Panc1 (cell line): ENCODE measurements at regions not wholly inside any gene's neighbourhood (a gene's known extent, or its start where the extent isn't known, plus 50 kb on each side); places are given as distances from the start of the nearest gene placed in this dataset.

Experiments used
- ATAC-seq: fragments of 200-7000 bp; cut with Tn5 transposase; 2 replicates; pipeline ENCODE4 v1.9.1; 2020; ENCODE audit warnings: mild to moderate bottlenecking, moderate library complexity
- BruUV-seq: library from RNA; stranded (reverse); fragments of 400-500 nt; replicated peaks from 2 replicates; lab custom pipeline; 2021; lab: Mats Ljungman, UMichigan
- CTCF ChIA-PET: fragments of 300-600 bp; sonication (Branson Sonifier 250); formaldehyde crosslinking; loops from one replicate; lab custom pipeline; 2022; ENCODE audit warnings: antibody characterized with exemption; lab: Charles Lee
- POLR2A ChIA-PET: fragments of 300-600 bp; sonication (Branson Sonifier 250); formaldehyde crosslinking; loops from one replicate; lab custom pipeline; 2022; ENCODE audit warnings: antibody characterized with exemption; lab: Charles Lee
- DNase-seq: peaks from one replicate; pipeline ENCODE4 v3.0.0-alpha.2; 2010; ENCODE audit warnings: low read depth, low spot score
- H3K27ac ChIP-seq: 2 replicates; pipeline ENCODE4 v1.5.1; 2011; ENCODE audit warnings: mild to moderate bottlenecking, low read length, inconsistent platforms
- H3K27me3 ChIP-seq: fragments of 200-500 bp; sonication (Bioruptor generic); 2 replicates; pipeline ENCODE4 v1.6.0; 2014; ENCODE audit warnings: low read length, inconsistent platforms; ENCODE audit not compliant: control insufficient read depth, insufficient read depth
- H3K36me3 ChIP-seq: fragments of 200-500 bp; sonication (Bioruptor generic); 2 replicates; pipeline ENCODE4 v1.5.1; 2014; ENCODE audit warnings: inconsistent platforms, mild to moderate bottlenecking, low read length, moderate library complexity; ENCODE audit not compliant: control insufficient read depth, insufficient read depth
- H3K4me1 ChIP-seq: 2 replicates; pipeline ENCODE4 v1.5.1; 2011; ENCODE audit warnings: inconsistent platforms, mild to moderate bottlenecking, low read length, moderate library complexity; ENCODE audit not compliant: control insufficient read depth, insufficient read depth
- H3K4me3 ChIP-seq, 2 experiments: 2 replicates each; pipeline ENCODE4 v1.5.1; 2011 to 2012; ENCODE audit warnings: low read depth in 2 of 2, low read length in 2 of 2, mild to moderate bottlenecking in 2 of 2, inconsistent platforms in 1 of 2, moderate library complexity in 1 of 2
- H3K9me3 ChIP-seq: fragments of 200-500 bp; sonication (Bioruptor generic); 2 replicates; pipeline ENCODE4 v1.5.1; 2014; ENCODE audit warnings: low read depth, mild to moderate bottlenecking, inconsistent platforms, low read length, moderate library complexity; ENCODE audit not compliant: control insufficient read depth, insufficient read depth
- POLR2AphosphoS5 ChIP-seq: IDR thresholded peaks from 2 replicates; pipeline ENCODE4 v1.6.1; 2012; ENCODE audit warnings: mild to moderate bottlenecking, low read depth, low read length, moderate library complexity
- REST ChIP-seq, 2 experiments: IDR thresholded peaks; 2 replicates each; pipeline ENCODE4 v1.6.1; 2011 to 2012; ENCODE audit warnings: low read depth in 2 of 2, control low read depth in 1 of 2, low read length in 1 of 2, mild to moderate bottlenecking in 1 of 2, moderate library complexity in 1 of 2; ENCODE audit not compliant: insufficient read depth in 1 of 2
- SIN3A ChIP-seq: IDR thresholded peaks from 2 replicates; pipeline ENCODE4 v1.6.1; 2012; ENCODE audit warnings: low read depth, mild to moderate bottlenecking, low read length, moderate library complexity, borderline replicate concordance; ENCODE audit not compliant: insufficient read depth
- TCF7L2 ChIP-seq: IDR thresholded peaks from 2 replicates; pipeline ENCODE4 v1.6.1; 2011; ENCODE audit warnings: mild to moderate bottlenecking, low read depth, low read length, inconsistent platforms
- in situ Hi-C: cut with HindIII; loops from 2 replicates; pipeline ENCODE4 v1.10.0; 2016; ENCODE audit warnings: low sequenced_read_pairs, low pct_unique_long_range_greater_than_20kb
- intact Hi-C: fragments of 100-400 bp; cut with micrococcal nuclease; formaldehyde crosslinking; loops from one replicate; pipeline ENCODE4 v1.10.0; 2022; ENCODE audit not compliant: unreplicated experiment
- TF ChIP-seq, protein P1 (sequence below): fragments of 450-650 bp; IDR thresholded peaks from 2 replicates; pipeline ENCODE4 v1.5.1; 2017; ENCODE audit warnings: mild to moderate bottlenecking

- ChIA-PET CTCF (no interaction called here), POLR2A (no interaction called here)
- ATAC-seq (no peak), DNase-seq (no peak)
- no peak overlapping the region for H3K27ac ChIP-seq
- no peaks in the 10 kb centered on the region for H3K9me3 ChIP-seq
- no peaks in the 10 kb centered on the region for H3K4me1 ChIP-seq
- no peaks in the 10 kb centered on the region for H3K36me3 ChIP-seq
- in situ Hi-C loops (no loop called here), intact Hi-C loops (no loop called here)
- H3K4me3 ChIP-seq = no peak overlapping the region
- H3K27me3 ChIP-seq = no peaks in the 10 kb centered on the region
- BruUV-seq = no TSS peak
- no peak for TF ChIP-seq POLR2AphosphoS5
- TF ChIP-seq SIN3A = no peak
- TF ChIP-seq REST (IDR thresholded peaks at IDR 0.05; ENCODE audit: insufficient read depth in 1 of 2, low read depth in 2 of 2, low read length in 1 of 2) = no peak
- TF ChIP-seq TCF7L2 = no peak
These were observed 208.3 kb upstream of the NBEA start for GRCh38 chr13:34733721-34734120.

GRCh38 chr13:34734932-34735331 lies 207.1 kb upstream of the NBEA start:
- H3K4me3 ChIP-seq = no peak overlapping the region
- intact Hi-C loops = no loop called here
- H3K27me3 ChIP-seq = no peaks in the 10 kb centered on the region
- ChIA-PET CTCF (no interaction called here), POLR2A (no interaction called here)
- in situ Hi-C loops = no loop called here
- TF ChIP-seq POLR2AphosphoS5 (no peak), SIN3A (no peak)
- TF ChIP-seq, protein P1, sequence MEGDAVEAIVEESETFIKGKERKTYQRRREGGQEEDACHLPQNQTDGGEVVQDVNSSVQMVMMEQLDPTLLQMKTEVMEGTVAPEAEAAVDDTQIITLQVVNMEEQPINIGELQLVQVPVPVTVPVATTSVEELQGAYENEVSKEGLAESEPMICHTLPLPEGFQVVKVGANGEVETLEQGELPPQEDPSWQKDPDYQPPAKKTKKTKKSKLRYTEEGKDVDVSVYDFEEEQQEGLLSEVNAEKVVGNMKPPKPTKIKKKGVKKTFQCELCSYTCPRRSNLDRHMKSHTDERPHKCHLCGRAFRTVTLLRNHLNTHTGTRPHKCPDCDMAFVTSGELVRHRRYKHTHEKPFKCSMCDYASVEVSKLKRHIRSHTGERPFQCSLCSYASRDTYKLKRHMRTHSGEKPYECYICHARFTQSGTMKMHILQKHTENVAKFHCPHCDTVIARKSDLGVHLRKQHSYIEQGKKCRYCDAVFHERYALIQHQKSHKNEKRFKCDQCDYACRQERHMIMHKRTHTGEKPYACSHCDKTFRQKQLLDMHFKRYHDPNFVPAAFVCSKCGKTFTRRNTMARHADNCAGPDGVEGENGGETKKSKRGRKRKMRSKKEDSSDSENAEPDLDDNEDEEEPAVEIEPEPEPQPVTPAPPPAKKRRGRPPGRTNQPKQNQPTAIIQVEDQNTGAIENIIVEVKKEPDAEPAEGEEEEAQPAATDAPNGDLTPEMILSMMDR = no peak
- no TSS peak for BruUV-seq
- no peak for DNase-seq
- H3K9me3 ChIP-seq = no peaks in the 10 kb centered on the region
- no peak overlapping the region for H3K27ac ChIP-seq
- no peak for ATAC-seq
- H3K36me3 ChIP-seq = no peaks in the 10 kb centered on the region
- H3K4me1 ChIP-seq = no peaks in the 10 kb centered on the region

DNA sequence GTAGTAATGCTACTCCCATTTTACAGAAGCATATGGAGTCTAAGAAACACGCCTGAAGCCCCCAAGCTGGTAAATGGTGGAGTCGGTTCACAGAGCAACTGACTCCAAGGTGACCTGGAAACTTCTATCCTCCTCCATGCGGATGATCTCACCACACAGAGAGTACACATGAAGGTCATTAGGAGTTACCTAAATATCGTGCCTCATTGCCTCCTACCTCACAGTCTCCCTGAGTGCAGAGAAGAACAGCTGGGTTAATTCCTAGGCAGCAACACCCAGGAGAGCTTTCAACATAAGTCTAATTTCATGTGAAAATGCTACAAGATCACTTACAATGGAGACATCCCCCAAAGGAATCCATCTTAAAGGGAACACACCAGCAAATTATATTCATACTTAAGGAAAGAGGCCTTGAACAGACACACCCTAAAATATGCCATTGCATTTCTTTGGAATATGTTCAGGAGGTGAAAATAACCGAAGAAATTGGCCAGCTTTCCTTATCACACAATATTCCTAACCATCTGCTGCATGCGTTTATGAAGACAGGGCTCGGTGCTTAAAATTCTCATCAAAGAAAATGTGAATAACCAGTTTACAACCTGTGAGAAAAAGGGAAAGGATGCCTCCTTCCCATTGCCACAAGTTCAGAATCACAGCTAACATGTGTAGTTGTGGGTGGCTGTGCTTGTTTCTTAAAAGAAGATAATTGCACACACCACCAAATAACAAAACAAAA lies 203.6 kb upstream of the NBEA start:
- H3K9me3 ChIP-seq = no peaks in the 10 kb centered on the region
- no peaks in the 10 kb centered on the region for H3K27me3 ChIP-seq
- no peak overlapping the region for H3K4me3 ChIP-seq
- POLR2A ChIA-PET = no interaction called here
- H3K36me3 ChIP-seq = no peaks in the 10 kb centered on the region
- ATAC-seq = no peak
- CTCF ChIA-PET = no interaction called here
- in situ Hi-C loops = no loop called here
- no peak for TF ChIP-seq TCF7L2
- TF ChIP-seq POLR2AphosphoS5 = no peak
- TF ChIP-seq, protein P1 = no peak
- no peak for TF ChIP-seq REST (IDR thresholded peaks at IDR 0.05; ENCODE audit: insufficient read depth in 1 of 2, low read depth in 2 of 2, low read length in 1 of 2)
- TF ChIP-seq SIN3A = no peak
- H3K4me1 ChIP-seq = no peaks in the 10 kb centered on the region
- intact Hi-C loops = no loop called here
- BruUV-seq = no TSS peak
- DNase-seq = no peak
- H3K27ac ChIP-seq = no peak overlapping the region
